ENCODE measurements at regions not wholly inside any gene's neighbourhood (a gene's known extent, or its start where the extent isn't known, plus 50 kb on each side); places are given as distances from the start of the nearest gene placed in this dataset.
A peak's percentile ranks its signal among the peaks of the same experiment; 100 is the strongest.

DNA sequence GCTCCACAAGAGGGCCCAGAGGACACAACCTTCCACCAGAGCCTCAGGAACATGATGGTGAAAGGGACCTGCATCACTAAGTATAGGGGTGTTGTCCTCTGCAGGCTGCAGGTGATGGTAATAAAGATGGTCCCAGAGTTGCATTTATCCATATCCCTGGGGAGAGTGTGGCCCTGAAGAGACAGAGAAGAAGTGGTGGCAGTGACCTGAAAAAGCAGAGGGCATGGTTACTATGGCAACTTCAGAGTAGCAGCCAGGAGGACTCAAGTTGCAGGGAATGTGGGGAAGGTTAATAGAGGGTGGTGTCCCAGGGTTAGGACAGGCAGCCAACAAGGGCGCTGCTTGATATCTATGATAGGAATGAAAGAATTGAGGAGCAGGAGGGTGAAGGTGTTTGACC is 57.1 kb downstream of the HLA-A start:
- Histone ChIP-seq H3K4me3 (no peak overlapping the region), H3K36me3 (ENCODE audit: insufficient read depth, low read length) (no peaks in the 10 kb centered on the region), H3K27ac (peak overlapping the region; percentile 79; the same call in 1 of the 2 replicates), H3K9me3 (ENCODE audit: low read depth, low read length) (no peaks in the 10 kb centered on the region), H3K9ac (ENCODE audit: insufficient read length) (no peak overlapping the region)
- DNase-seq (ENCODE audit: low read depth, low spot score) = no peak
- TF ChIP-seq FOXP2 (optimal IDR thresholded peaks at IDR 0.05; ENCODE audit: control extremely low read depth, extremely low read length, insufficient read depth) (no peak), EZH2 (IDR thresholded peaks at IDR 0.05) (no peak), POLR2AphosphoS5 (IDR thresholded peaks at IDR 0.05; ENCODE audit: borderline replicate concordance, low read depth, low read length) (no peak)

DNA sequence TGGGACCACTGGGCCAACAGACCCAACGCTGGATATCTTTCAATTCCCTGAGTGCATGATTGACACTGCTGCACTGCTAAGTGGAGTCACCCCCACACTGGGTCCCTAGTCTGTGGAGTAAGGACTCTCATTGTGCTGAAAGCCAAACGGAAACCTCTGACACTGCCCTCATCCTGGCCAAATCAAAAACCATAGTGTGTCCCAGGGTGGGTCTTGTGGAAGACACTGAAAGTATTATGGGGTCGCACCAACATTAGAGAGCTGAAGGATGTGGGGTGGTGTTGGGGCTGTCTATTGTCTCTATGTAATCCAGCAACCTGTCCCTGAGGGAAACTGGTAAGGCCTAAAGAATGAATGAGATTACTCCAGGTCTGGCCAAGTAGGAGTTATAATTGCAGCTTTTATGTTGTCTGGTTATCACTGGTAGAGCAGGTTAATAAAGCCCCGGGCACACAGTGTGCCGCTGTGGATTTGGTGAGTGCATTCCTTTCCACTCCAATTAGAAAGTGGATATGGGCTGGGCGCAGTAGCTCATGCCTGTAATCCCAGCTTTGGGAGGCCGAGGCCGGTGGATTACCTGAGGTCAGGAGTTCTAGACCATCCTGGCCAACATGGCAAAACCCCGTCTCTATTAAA is 57.9 kb downstream of the HLA-A start:
- H3K9ac ChIP-seq (ENCODE audit: insufficient read length) = no peak overlapping the region
- H3K36me3 ChIP-seq (ENCODE audit: insufficient read depth, low read length) = no peaks in the 10 kb centered on the region
- H3K4me3 ChIP-seq = no peak overlapping the region
- no peak for TF ChIP-seq POLR2AphosphoS5 (IDR thresholded peaks at IDR 0.05; ENCODE audit: borderline replicate concordance, low read depth, low read length)
- TF ChIP-seq EZH2 (IDR thresholded peaks at IDR 0.05) = no peak
- TF ChIP-seq FOXP2 (optimal IDR thresholded peaks at IDR 0.05; ENCODE audit: control extremely low read depth, extremely low read length, insufficient read depth) = no peak
- peak overlapping the region; percentile 79 for H3K27ac ChIP-seq
- peak; percentile 20 for DNase-seq (ENCODE audit: low read depth, low spot score)
- no peaks in the 10 kb centered on the region for H3K9me3 ChIP-seq (ENCODE audit: low read depth, low read length)

DNA sequence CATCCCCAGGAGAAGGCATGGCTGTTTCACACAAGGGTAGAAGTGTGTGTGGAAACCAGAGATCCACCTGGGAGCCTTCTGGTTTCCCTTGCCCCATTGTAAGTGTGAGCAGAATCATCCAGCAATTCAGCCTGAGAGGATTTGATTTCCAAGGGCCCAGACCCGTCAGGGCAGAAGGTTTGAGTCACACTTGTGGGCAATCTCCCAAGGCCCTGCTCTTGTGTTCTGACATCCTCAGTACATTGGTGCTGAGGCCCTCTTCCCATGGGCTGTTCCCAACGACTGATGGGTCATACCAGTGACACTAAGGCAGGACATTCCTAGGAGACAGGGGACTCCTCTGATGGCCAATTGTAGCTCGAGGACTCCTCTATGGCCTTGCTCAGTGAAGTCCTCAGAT is 58.2 kb upstream of the POLR1H start:
- no peak overlapping the region for H3K4me3 ChIP-seq
- H3K9ac ChIP-seq (ENCODE audit: insufficient read length) = no peak overlapping the region
- TF ChIP-seq EZH2 (IDR thresholded peaks at IDR 0.05) (no peak), FOXP2 (optimal IDR thresholded peaks at IDR 0.05; ENCODE audit: control extremely low read depth, extremely low read length, insufficient read depth) (no peak), POLR2AphosphoS5 (IDR thresholded peaks at IDR 0.05; ENCODE audit: borderline replicate concordance, low read depth, low read length) (no peak)
- no peaks in the 10 kb centered on the region for H3K9me3 ChIP-seq (ENCODE audit: low read depth, low read length)
- no peak overlapping the region for H3K27ac ChIP-seq
- no peaks in the 10 kb centered on the region for H3K36me3 ChIP-seq (ENCODE audit: insufficient read depth, low read length)
- no peak for DNase-seq (ENCODE audit: low read depth, low spot score)

DNA sequence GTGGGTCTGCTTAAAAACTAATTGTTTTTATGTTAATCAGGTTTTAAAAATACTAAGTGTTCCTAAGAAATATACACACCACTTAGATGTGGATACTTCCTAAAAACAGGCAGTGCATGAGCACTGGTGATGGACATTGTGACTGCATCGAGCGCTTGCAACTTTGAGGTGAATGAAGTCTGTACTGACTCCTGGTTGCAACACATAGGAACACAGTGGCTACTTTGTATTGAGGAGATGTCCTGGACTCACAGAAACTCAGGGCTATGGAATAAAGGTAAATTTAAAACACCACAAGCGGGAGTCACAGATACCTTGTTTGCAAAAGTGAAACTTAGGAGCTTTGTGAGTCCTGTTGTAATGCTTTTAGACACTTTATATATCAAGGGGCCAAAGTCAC is 55.6 kb upstream of the POLR1H start:
- H3K36me3 ChIP-seq (ENCODE audit: insufficient read depth, low read length) = no peaks in the 10 kb centered on the region
- H3K9me3 ChIP-seq (ENCODE audit: low read depth, low read length) = no peaks in the 10 kb centered on the region
- H3K9ac ChIP-seq (ENCODE audit: insufficient read length) = no peak overlapping the region
- no peak overlapping the region for H3K27ac ChIP-seq
- TF ChIP-seq EZH2 (IDR thresholded peaks at IDR 0.05) (no peak), FOXP2 (optimal IDR thresholded peaks at IDR 0.05; ENCODE audit: control extremely low read depth, extremely low read length, insufficient read depth) (no peak), POLR2AphosphoS5 (IDR thresholded peaks at IDR 0.05; ENCODE audit: borderline replicate concordance, low read depth, low read length) (no peak)
- DNase-seq (ENCODE audit: low read depth, low spot score) = no peak
- no peak overlapping the region for H3K4me3 ChIP-seq

DNA sequence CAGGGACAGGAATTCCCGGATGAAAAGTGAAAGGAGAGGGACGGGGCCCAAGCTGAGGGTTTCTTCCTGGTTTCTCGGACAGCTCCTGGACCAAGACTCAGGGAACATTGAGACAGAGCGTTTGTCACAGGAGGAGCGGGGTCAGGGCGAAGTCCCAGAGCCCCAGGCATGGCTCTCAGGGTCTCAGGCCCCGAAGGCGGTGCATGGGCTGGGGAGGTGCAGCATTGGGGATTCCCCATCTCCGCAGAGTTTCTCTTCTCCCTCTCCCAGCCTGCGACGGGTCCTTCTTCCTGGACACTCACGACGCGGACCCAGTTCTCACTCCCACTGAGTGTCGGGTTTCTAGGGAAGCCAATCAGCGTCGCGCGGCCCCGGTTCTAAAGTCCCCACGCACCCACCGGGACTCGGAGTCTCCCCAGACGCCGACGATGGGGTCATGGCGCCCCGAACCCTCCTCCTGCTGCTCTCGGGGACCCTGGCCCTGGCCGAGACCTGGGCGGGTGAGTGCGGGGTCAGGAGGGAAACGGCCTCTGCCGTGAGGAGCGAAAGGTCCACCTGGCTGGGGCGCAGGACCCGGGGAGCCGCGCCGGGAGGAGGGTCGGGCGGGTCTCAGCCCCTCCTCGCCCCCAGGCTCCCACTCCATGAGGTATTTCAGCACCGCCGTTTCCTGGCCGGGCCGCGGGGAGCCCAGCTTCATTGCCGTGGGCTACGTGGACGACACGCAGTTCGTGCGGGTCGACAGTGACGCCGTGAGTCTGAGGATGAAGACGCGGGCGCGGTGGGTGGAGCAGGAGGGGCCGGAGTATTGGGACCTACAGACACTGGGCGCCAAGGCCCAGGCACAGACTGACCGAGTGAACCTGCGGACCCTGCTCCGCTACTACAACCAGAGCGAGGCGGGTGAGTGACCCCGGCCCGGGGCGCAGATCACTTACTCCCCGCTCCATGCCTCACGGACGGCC is 54.6 kb upstream of the POLR1H start:
- DNase-seq (ENCODE audit: low read depth, low spot score) = no peak
- H3K27ac ChIP-seq = no peak overlapping the region
- H3K9ac ChIP-seq (ENCODE audit: insufficient read length) = no peak overlapping the region
- H3K36me3 ChIP-seq (ENCODE audit: insufficient read depth, low read length) = no peaks in the 10 kb centered on the region
- no peaks in the 10 kb centered on the region for H3K9me3 ChIP-seq (ENCODE audit: low read depth, low read length)
- TF ChIP-seq POLR2AphosphoS5 (IDR thresholded peaks at IDR 0.05; ENCODE audit: borderline replicate concordance, low read depth, low read length) = no peak
- no peak for TF ChIP-seq FOXP2 (optimal IDR thresholded peaks at IDR 0.05; ENCODE audit: control extremely low read depth, extremely low read length, insufficient read depth)
- TF ChIP-seq EZH2 (IDR thresholded peaks at IDR 0.05) = no peak
- H3K4me3 ChIP-seq = no peak overlapping the region

DNA sequence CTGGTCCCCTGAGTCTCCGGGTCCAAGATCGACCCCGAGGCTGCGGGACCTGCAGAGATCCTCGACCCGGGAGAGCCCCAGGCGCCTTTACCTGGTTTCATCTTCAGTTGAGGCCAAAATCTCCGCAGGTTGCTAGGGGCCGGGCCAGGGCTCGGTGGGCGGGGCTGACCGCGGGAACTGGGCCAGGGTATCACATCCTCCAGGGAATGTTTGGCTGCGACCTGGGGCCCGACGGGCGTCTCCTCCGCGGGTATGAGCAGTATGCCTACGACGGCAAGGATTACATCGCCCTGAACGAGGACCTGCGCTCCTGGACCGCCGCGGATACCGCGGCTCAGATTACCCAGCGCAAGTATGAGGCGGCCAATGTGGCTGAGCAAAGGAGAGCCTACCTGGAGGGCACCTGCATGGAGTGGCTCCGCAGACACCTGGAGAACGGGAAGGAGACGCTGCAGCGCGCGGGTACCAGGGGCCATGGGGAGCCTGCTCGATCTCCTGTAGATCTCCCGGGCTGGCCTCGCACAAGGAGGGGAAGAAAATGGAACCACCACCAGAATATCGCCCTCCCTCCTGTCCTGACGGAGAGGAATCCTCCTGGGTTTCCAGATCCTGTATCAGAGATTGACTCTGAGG is 53.8 kb upstream of the POLR1H start:
- H3K9me3 ChIP-seq (ENCODE audit: low read depth, low read length) = no peaks in the 10 kb centered on the region
- no peak overlapping the region for H3K4me3 ChIP-seq
- TF ChIP-seq POLR2AphosphoS5 (IDR thresholded peaks at IDR 0.05; ENCODE audit: borderline replicate concordance, low read depth, low read length) = no peak
- no peak for TF ChIP-seq FOXP2 (optimal IDR thresholded peaks at IDR 0.05; ENCODE audit: control extremely low read depth, extremely low read length, insufficient read depth)
- TF ChIP-seq EZH2 (IDR thresholded peaks at IDR 0.05) = peak; percentile 50
- no peaks in the 10 kb centered on the region for H3K36me3 ChIP-seq (ENCODE audit: insufficient read depth, low read length)
- H3K27ac ChIP-seq = no peak overlapping the region
- no peak overlapping the region for H3K9ac ChIP-seq (ENCODE audit: insufficient read length)
- no peak for DNase-seq (ENCODE audit: low read depth, low spot score)

DNA sequence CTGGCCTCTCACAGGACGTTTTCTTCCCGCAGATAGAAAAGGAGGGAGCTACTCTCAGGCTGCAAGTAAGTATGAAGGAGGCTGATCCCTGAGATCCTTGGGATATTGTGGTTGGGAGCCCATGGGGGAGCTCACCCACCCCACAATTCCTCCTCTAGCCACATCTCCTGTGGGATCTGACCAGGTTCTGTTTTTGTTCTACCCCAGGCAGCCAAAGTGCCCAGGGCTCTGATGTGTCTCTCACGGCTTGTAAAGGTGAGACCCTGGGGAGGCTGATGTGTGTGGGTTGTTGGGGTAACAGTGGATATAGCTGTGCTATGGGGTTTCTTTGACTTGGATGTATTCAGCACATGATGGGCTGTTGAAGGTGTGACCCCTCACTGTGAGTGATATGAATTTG is 52.0 kb upstream of the POLR1H start:
- TF ChIP-seq POLR2AphosphoS5 (IDR thresholded peaks at IDR 0.05; ENCODE audit: borderline replicate concordance, low read depth, low read length) = no peak
- Histone ChIP-seq H3K27ac (no peak overlapping the region), H3K9me3 (ENCODE audit: low read depth, low read length) (no peaks in the 10 kb centered on the region), H3K9ac (ENCODE audit: insufficient read length) (no peak overlapping the region), H3K4me3 (no peak overlapping the region), H3K36me3 (ENCODE audit: insufficient read depth, low read length) (no peaks in the 10 kb centered on the region)
- no peak for DNase-seq (ENCODE audit: low read depth, low spot score)

Measured in SK-N-MC (cell line).